ENCODE measurements at regions not wholly inside any gene's neighbourhood (a gene's known extent, or its start where the extent isn't known, plus 50 kb on each side); places are given as distances from the start of the nearest gene placed in this dataset.

GRCh38 chr2:37795938-37796337 lies 124.5 kb upstream of the CDC42EP3 start:
- H3K9me3 ChIP-seq (ENCODE audit: control insufficient read depth in 4 of 4, insufficient read depth in 3 of 4, low read length in 3 of 4): no peaks in the 10 kb centered on the region
- TF ChIP-seq, protein P1, sequence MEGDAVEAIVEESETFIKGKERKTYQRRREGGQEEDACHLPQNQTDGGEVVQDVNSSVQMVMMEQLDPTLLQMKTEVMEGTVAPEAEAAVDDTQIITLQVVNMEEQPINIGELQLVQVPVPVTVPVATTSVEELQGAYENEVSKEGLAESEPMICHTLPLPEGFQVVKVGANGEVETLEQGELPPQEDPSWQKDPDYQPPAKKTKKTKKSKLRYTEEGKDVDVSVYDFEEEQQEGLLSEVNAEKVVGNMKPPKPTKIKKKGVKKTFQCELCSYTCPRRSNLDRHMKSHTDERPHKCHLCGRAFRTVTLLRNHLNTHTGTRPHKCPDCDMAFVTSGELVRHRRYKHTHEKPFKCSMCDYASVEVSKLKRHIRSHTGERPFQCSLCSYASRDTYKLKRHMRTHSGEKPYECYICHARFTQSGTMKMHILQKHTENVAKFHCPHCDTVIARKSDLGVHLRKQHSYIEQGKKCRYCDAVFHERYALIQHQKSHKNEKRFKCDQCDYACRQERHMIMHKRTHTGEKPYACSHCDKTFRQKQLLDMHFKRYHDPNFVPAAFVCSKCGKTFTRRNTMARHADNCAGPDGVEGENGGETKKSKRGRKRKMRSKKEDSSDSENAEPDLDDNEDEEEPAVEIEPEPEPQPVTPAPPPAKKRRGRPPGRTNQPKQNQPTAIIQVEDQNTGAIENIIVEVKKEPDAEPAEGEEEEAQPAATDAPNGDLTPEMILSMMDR (IDR thresholded peaks at IDR 0.05; ENCODE audit: control extremely low read depth, extremely low read depth): no peak
- H3K27ac ChIP-seq (ENCODE audit: low read depth in 1 of 2, low read length in 1 of 2): no peak overlapping the region
- peaks cover 3 to 16% (median 3%) of the 10 kb centered on the region in 5 donors for H3K4me1 ChIP-seq (ENCODE audit: control insufficient read depth in 5 of 5, insufficient read depth in 5 of 5, low read length in 5 of 5)
- ATAC-seq (ENCODE audit: insufficient read depth, low FRiP score) (no peak), DNase-seq (no peak)
- H3K36me3 ChIP-seq (ENCODE audit: control insufficient read depth in 4 of 4, insufficient read depth in 4 of 4, low read length in 4 of 4): no peaks in the 10 kb centered on the region
- no peak overlapping the region for H3K4me3 ChIP-seq
- no peak overlapping the region for H3K9ac ChIP-seq (ENCODE audit: insufficient read depth in 1 of 2, low read length in 2 of 2)
- H3K27me3 ChIP-seq (ENCODE audit: control insufficient read depth in 3 of 3, insufficient read depth in 3 of 3, low read length in 2 of 3): no peaks in the 10 kb centered on the region
- 70 to 93% methylated on average over 2 of the region's 2 CpGs for WGBS, 2 donors

GRCh38 chr2:37796481-37796880 lies 125.0 kb upstream of the CDC42EP3 start:
- H3K9me3 ChIP-seq (ENCODE audit: control insufficient read depth in 4 of 4, insufficient read depth in 3 of 4, low read length in 3 of 4): no peaks in the 10 kb centered on the region
- TF ChIP-seq, protein P1 (IDR thresholded peaks at IDR 0.05; ENCODE audit: control extremely low read depth, extremely low read depth): no peak
- H3K9ac ChIP-seq (ENCODE audit: insufficient read depth in 1 of 2, low read length in 2 of 2): no peak overlapping the region
- DNase-seq: no peak
- no peak overlapping the region for H3K27ac ChIP-seq (ENCODE audit: low read depth in 1 of 2, low read length in 1 of 2)
- WGBS, 2 donors: 96% methylated on average over 4 of the region's 4 CpGs
- H3K4me1 ChIP-seq (ENCODE audit: control insufficient read depth in 5 of 5, insufficient read depth in 5 of 5, low read length in 5 of 5): peaks cover 3 to 16% (median 4%) of the 10 kb centered on the region in 5 donors
- H3K4me3 ChIP-seq: no peak overlapping the region
- ATAC-seq (ENCODE audit: insufficient read depth, low FRiP score): no peak
- no peaks in the 10 kb centered on the region for H3K36me3 ChIP-seq (ENCODE audit: control insufficient read depth in 4 of 4, insufficient read depth in 4 of 4, low read length in 4 of 4)
- H3K27me3 ChIP-seq (ENCODE audit: control insufficient read depth in 3 of 3, insufficient read depth in 3 of 3, low read length in 2 of 3): no peaks in the 10 kb centered on the region

- H3K27ac ChIP-seq (ENCODE audit: low read depth in 1 of 2, low read length in 1 of 2): no peak overlapping the region
- H3K9me3 ChIP-seq (ENCODE audit: control insufficient read depth in 4 of 4, insufficient read depth in 3 of 4, low read length in 3 of 4): no peaks in the 10 kb centered on the region
- no peak overlapping the region for H3K4me3 ChIP-seq
- 74 to 82% methylated on average over 3 of the region's 3 CpGs for WGBS, 2 donors
- peaks cover 3 to 16% (median 10%) of the 10 kb centered on the region in 5 donors for H3K4me1 ChIP-seq (ENCODE audit: control insufficient read depth in 5 of 5, insufficient read depth in 5 of 5, low read length in 5 of 5)
- no peaks in the 10 kb centered on the region for H3K27me3 ChIP-seq (ENCODE audit: control insufficient read depth in 3 of 3, insufficient read depth in 3 of 3, low read length in 2 of 3)
- H3K36me3 ChIP-seq (ENCODE audit: control insufficient read depth in 4 of 4, insufficient read depth in 4 of 4, low read length in 4 of 4): no peaks in the 10 kb centered on the region
- DNase-seq: no peak
- no peak overlapping the region for H3K9ac ChIP-seq (ENCODE audit: insufficient read depth in 1 of 2, low read length in 2 of 2)
- no peak for ATAC-seq (ENCODE audit: insufficient read depth, low FRiP score)
- TF ChIP-seq, protein P1 (IDR thresholded peaks at IDR 0.05; ENCODE audit: control extremely low read depth, extremely low read depth): no peak
Observed at GRCh38 chr2:37797081-37797480, 125.6 kb upstream of the CDC42EP3 start.

DNA sequence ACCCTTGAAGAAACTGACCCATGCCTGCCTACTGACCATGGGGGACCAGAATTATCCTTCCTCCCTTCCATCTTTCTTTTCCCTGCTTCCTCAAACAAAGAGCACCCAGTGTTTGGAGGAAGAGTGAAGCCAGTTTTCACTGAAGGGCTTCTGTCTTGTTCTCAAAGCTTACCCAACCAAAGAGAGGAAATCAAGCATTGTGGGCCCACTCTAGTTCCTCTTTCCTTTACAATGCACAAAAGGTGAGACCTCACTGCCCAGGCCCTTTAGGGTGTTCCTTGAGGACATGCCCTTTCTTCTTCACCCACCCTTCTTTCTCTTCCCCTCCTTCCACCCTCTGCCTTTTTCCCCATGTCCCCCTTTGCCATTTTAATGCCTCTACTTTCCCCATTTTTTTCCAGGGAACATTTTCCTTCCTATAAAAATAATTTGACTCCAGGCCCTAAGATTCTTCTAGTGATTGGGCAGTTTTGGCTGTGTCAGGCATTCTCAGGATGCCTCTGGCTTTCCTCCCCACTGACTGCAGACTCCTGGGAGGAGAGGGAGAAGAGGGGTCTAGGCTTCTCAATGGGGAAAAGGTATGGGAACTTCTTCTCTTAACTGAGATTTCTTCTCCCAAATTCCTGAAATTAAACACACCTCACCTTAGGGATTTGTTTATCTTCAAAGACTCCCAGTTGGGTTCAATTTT lies 126.6 kb upstream of the RMDN2 start:
- Histone ChIP-seq H3K36me3 (ENCODE audit: control insufficient read depth in 4 of 4, insufficient read depth in 4 of 4, low read length in 4 of 4) (no peaks in the 10 kb centered on the region), H3K9me3 (ENCODE audit: control insufficient read depth in 4 of 4, insufficient read depth in 3 of 4, low read length in 3 of 4) (no peaks in the 10 kb centered on the region), H3K9ac (ENCODE audit: insufficient read depth in 1 of 2, low read length in 2 of 2) (no peak overlapping the region), H3K4me3 (no peak overlapping the region), H3K27ac (ENCODE audit: low read depth in 1 of 2, low read length in 1 of 2) (no peak overlapping the region), H3K27me3 (ENCODE audit: control insufficient read depth in 3 of 3, insufficient read depth in 3 of 3, low read length in 2 of 3) (no peaks in the 10 kb centered on the region), H3K4me1 (ENCODE audit: control insufficient read depth in 5 of 5, insufficient read depth in 5 of 5, low read length in 5 of 5) (peaks cover 1 to 18% (median 5%) of the 10 kb centered on the region in 5 donors)
- ATAC-seq (ENCODE audit: insufficient read depth, low FRiP score) (no peak), DNase-seq (no peak)
- TF ChIP-seq, protein P1 (IDR thresholded peaks at IDR 0.05; ENCODE audit: control extremely low read depth, extremely low read depth): no peak
